ENCODE measurements at regions not wholly inside any gene's neighbourhood (a gene's known extent, or its start where the extent isn't known, plus 50 kb on each side); places are given as distances from the start of the nearest gene placed in this dataset.

DNA sequence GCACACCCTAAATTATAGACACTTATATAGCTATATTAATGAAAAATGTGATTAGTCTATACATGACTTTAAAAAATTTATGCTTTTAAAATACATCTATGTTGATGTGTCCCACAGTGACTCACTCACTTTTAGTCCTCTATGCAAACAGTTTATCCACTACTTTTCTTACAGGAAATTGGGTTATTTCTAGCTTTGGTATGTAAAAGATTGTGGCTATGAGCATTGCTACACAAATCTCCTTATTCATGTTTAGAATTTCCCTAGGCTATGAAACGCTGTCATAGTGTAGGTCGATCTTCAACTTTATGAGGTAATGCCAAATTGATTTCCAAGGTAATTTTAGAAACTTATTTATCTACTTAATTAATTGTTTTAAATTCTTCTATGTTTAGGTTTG, 687.4 kb downstream of the PRR16 start:
- no peak for DNase-seq (ENCODE audit: low read depth in 1 of 2, low spot score in 2 of 2)
- Histone ChIP-seq H3K9me3 (replicated peaks) (no peaks in the 10 kb centered on the region), H3K36me3 (no peaks in the 10 kb centered on the region), H3K4me1 (replicated peaks) (no peaks in the 10 kb centered on the region), H3K27me3 (replicated peaks) (peaks cover 9% of the 10 kb centered on the region; the same call in 1 of the 2 replicates), H3K27ac (no peak overlapping the region), H3K4me3 (no peak overlapping the region)

GRCh38 chr5:121152411-121152810, 688.3 kb downstream of the PRR16 start:
- peaks cover 8% of the 10 kb centered on the region; the same call in 1 of the 2 replicates for H3K27me3 ChIP-seq (replicated peaks)
- H3K36me3 ChIP-seq: no peaks in the 10 kb centered on the region
- H3K4me3 ChIP-seq: no peak overlapping the region
- H3K4me1 ChIP-seq (replicated peaks): no peaks in the 10 kb centered on the region
- H3K27ac ChIP-seq: no peak overlapping the region
- H3K9me3 ChIP-seq (replicated peaks): no peaks in the 10 kb centered on the region
- no peak for DNase-seq (ENCODE audit: low read depth in 1 of 2, low spot score in 2 of 2)

- H3K36me3 ChIP-seq: no peaks in the 10 kb centered on the region
- H3K27ac ChIP-seq: no peak overlapping the region
- H3K27me3 ChIP-seq (replicated peaks): peaks cover 8% of the 10 kb centered on the region; the same call in 1 of the 2 replicates
- no peak overlapping the region for H3K4me3 ChIP-seq
- no peak for DNase-seq (ENCODE audit: low read depth in 1 of 2, low spot score in 2 of 2)
- no peaks in the 10 kb centered on the region for H3K9me3 ChIP-seq (replicated peaks)
- no peaks in the 10 kb centered on the region for H3K4me1 ChIP-seq (replicated peaks)
Measured at GRCh38 chr5:121156565-121156964, 692.5 kb downstream of the PRR16 start.

DNA sequence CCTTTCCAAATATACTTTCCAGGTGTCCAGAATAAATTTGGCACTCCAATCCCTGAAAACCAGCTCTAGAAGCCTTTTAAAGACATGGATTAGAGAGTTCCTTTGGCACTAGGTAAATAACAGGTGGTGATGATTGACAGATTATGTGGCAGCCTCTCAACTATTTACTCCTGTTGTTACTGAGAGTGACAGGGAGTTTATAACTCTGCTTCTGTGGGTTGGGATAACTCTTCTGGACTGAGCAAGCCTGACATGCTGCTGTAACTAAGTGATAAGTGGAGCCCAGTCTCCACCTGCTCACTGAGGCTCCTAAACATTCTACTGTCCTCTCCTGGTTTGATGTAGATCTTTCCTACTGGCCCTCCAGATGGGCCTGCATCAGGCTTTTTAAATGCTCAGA, 693.2 kb upstream of the FTMT start:
- Histone ChIP-seq H3K4me1 (replicated peaks) (no peaks in the 10 kb centered on the region), H3K27me3 (replicated peaks) (0 out of 2 replicates have a peak, but pooled peaks cover under 1% of the 10 kb centered on the region), H3K36me3 (no peaks in the 10 kb centered on the region), H3K27ac (no peak overlapping the region), H3K4me3 (no peak overlapping the region), H3K9me3 (replicated peaks) (no peaks in the 10 kb centered on the region)
- no peak for DNase-seq (ENCODE audit: low read depth in 1 of 2, low spot score in 2 of 2)

DNA sequence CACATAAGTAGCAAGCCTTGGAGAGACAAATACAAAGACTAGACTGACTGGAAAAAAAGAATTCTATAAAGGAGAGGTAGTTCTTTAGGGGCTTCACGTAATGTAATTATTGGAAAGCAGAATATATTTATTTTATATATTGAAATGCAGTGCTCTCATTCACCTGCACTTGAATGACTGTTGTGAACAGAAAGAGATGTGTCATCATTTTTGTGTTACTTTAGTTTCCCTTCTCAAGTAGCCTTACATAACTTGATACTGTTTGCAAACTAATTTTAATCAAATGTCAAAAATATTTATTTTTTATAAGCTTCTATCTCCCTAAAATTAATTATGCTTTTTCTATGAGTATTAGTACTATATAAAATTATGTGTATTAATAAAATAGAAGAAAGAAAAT, 691.1 kb upstream of the FTMT start:
- H3K36me3 ChIP-seq: no peaks in the 10 kb centered on the region
- H3K9me3 ChIP-seq (replicated peaks): no peaks in the 10 kb centered on the region
- H3K4me3 ChIP-seq: no peak overlapping the region
- no peak overlapping the region for H3K27ac ChIP-seq
- DNase-seq (ENCODE audit: low read depth in 1 of 2, low spot score in 2 of 2): no peak
- H3K27me3 ChIP-seq (replicated peaks): no peaks in the 10 kb centered on the region
- H3K4me1 ChIP-seq (replicated peaks): no peaks in the 10 kb centered on the region

GRCh38 chr5:121164632-121165031, 687.0 kb upstream of the FTMT start:
- Histone ChIP-seq H3K9me3 (replicated peaks) (no peaks in the 10 kb centered on the region), H3K27me3 (replicated peaks) (no peaks in the 10 kb centered on the region)

DNA sequence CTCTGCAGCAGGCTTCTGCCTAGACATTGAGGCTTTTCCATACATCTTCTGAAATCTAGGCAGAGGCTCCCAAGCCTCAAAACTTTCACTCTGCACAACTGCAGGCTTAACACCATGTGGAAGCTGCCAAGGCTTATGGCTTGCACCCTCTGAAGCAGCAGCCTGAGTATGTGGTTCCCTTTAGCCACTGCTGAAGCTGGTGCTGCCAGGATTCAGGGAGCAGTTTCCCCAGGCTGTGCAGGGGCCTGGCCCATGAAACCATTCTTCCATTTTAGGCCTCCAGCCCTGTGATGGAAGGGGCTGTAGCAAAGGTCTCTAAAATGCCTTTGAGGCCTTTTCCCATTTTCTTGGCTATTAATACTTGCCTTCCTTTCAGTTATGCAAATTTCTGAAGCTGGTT, 680.3 kb upstream of the FTMT start:
- Histone ChIP-seq H3K4me3 (no peak overlapping the region), H3K4me1 (replicated peaks) (no peaks in the 10 kb centered on the region), H3K27ac (no peak overlapping the region), H3K27me3 (replicated peaks) (no peaks in the 10 kb centered on the region), H3K9me3 (replicated peaks) (no peaks in the 10 kb centered on the region), H3K36me3 (no peaks in the 10 kb centered on the region)
- no peak for DNase-seq (ENCODE audit: low read depth in 1 of 2, low spot score in 2 of 2)

More at GRCh38 chr5:121164632-121165031, 687.0 kb upstream of the FTMT start:
- Histone ChIP-seq H3K4me3 (no peak overlapping the region), H3K36me3 (no peaks in the 10 kb centered on the region), H3K27ac (no peak overlapping the region), H3K4me1 (replicated peaks) (no peaks in the 10 kb centered on the region)
- no peak for DNase-seq (ENCODE audit: low read depth in 1 of 2, low spot score in 2 of 2)

- H3K27me3 ChIP-seq (replicated peaks): no peaks in the 10 kb centered on the region
- H3K9me3 ChIP-seq (replicated peaks): no peaks in the 10 kb centered on the region
- DNase-seq (ENCODE audit: low read depth in 1 of 2, low spot score in 2 of 2): no peak
- H3K4me1 ChIP-seq (replicated peaks): no peaks in the 10 kb centered on the region
- H3K36me3 ChIP-seq: no peaks in the 10 kb centered on the region
- H3K27ac ChIP-seq: no peak overlapping the region
- H3K4me3 ChIP-seq: no peak overlapping the region
Measured at GRCh38 chr5:121171834-121172233, 679.8 kb upstream of the FTMT start.

DNA sequence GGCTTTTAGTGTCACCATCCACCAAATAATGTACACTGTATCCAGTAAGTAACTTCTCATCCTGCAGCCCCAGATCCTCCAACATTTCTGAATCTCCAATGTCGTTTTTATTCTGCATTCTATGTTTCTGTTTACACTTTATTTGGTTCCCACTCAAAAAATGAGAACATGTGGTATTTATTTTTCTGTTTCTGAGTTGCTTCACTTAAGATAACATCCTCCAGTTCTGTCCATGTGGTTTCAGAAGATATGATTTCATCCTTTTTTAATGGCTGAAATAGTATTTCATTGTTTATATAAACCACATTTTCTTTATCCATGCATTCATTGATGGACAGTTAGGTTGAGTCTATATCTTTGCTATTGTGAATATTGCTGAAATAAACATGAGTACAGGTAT, 677.3 kb upstream of the FTMT start:
- no peak overlapping the region for H3K4me3 ChIP-seq
- no peaks in the 10 kb centered on the region for H3K9me3 ChIP-seq (replicated peaks)
- no peak overlapping the region for H3K27ac ChIP-seq
- H3K27me3 ChIP-seq (replicated peaks): no peaks in the 10 kb centered on the region
- no peak for DNase-seq (ENCODE audit: low read depth in 1 of 2, low spot score in 2 of 2)
- no peaks in the 10 kb centered on the region for H3K36me3 ChIP-seq
- H3K4me1 ChIP-seq (replicated peaks): no peaks in the 10 kb centered on the region

DNA sequence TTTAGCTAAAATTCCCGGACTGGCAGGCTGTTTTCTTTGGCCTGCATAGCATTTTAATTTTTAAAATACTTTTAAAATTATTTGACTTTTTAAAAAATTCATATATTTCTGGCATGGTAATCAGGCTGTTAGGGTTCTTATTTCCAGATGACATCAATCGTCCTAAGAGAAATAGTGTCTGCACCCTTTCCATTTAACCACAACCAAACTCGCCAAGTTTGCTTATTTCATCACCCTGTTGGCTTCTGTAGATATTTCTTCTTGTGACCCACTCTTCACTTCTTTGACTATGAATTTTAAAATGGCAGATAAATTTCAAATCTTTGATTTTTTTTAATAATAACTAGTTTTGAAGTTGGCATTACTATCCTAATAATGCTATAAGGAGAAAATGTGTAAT, 675.7 kb upstream of the FTMT start:
- no peaks in the 10 kb centered on the region for H3K9me3 ChIP-seq (replicated peaks)
- DNase-seq (ENCODE audit: low read depth in 1 of 2, low spot score in 2 of 2): no peak
- no peaks in the 10 kb centered on the region for H3K4me1 ChIP-seq (replicated peaks)
- H3K36me3 ChIP-seq: no peaks in the 10 kb centered on the region
- H3K27ac ChIP-seq: no peak overlapping the region
- no peaks in the 10 kb centered on the region for H3K27me3 ChIP-seq (replicated peaks)
- H3K4me3 ChIP-seq: no peak overlapping the region

GRCh38 chr5:121182788-121183490, 668.7 kb upstream of the FTMT start:
- H3K27me3 ChIP-seq (replicated peaks): peaks cover 4% of the 10 kb centered on the region; the same call in 1 of the 2 replicates
- no peak for DNase-seq (ENCODE audit: low read depth in 1 of 2, low spot score in 2 of 2)
- no peaks in the 10 kb centered on the region for H3K36me3 ChIP-seq

DNA sequence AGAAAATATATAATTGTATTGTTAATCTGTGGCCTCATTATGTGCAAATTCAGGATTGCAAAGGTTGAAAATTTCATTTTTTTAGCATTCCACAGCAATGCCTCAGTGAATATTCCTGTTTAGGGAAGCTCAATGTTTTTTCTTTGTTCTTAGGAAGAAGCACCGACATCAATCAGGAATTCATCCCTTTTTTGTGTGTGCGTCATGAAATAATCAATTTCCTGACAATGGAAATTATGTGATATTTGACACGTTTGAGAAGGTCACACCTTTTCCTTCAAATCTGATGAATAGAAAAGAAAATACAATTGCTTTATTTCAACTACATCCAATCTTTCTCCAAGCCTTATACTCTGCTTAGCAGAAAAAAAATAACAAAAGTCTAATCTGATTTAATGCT, 662.8 kb upstream of the FTMT start:
- no peaks in the 10 kb centered on the region for H3K9me3 ChIP-seq (replicated peaks)
- DNase-seq (ENCODE audit: low read depth in 1 of 2, low spot score in 2 of 2): no peak
- no peak overlapping the region for H3K4me3 ChIP-seq
- H3K27ac ChIP-seq: no peak overlapping the region
- no peaks in the 10 kb centered on the region for H3K36me3 ChIP-seq
- no peaks in the 10 kb centered on the region for H3K4me1 ChIP-seq (replicated peaks)
- peaks cover 10% of the 10 kb centered on the region; the same call in 1 of the 2 replicates for H3K27me3 ChIP-seq (replicated peaks)

More at GRCh38 chr5:121182788-121183490, 668.7 kb upstream of the FTMT start:
- Histone ChIP-seq H3K4me1 (replicated peaks) (no peaks in the 10 kb centered on the region), H3K9me3 (replicated peaks) (no peaks in the 10 kb centered on the region), H3K4me3 (no peak overlapping the region), H3K27ac (no peak overlapping the region)

GRCh38 chr5:121189342-121190305, 662.1 kb upstream of the FTMT start:
- Histone ChIP-seq H3K4me1 (replicated peaks) (no peaks in the 10 kb centered on the region), H3K36me3 (no peaks in the 10 kb centered on the region), H3K4me3 (no peak overlapping the region), H3K9me3 (replicated peaks) (no peaks in the 10 kb centered on the region), H3K27ac (no peak overlapping the region), H3K27me3 (replicated peaks) (peaks cover 10% of the 10 kb centered on the region; the same call in 1 of the 2 replicates)
- DNase-seq (ENCODE audit: low read depth in 1 of 2, low spot score in 2 of 2): no peak
